ENCODE measurements at regions not wholly inside any gene's neighbourhood (a gene's known extent, or its start where the extent isn't known, plus 50 kb on each side); places are given as distances from the start of the nearest gene placed in this dataset.
"Not testable (repeated sequence)": the region's sequence is repeated elsewhere in the genome, so short reads cannot be mapped to it uniquely, and the experiment has no call there.

DNA sequence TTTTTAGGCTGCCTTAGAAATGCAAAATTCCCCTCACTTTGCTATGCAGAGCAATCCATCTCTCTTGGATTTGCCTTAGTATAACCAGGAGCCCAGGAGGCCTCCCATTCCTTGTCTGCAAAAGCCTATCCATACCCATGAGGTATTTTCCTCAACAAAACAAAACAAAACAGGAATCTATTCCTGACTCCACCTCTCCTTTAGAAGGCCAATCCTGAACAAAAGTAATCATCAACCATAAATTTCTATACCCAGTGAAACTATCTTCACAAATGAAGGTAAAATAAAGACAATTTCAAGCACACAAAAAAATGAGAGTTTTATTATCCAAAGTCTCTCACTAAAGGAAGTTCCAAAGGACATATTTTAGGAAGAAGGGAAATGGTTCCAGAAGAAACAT lies 365.7 kb downstream of the KCNRG start:
- no peak for DNase-seq (ENCODE audit: low read depth in 1 of 2, low spot score in 1 of 2)

DNA sequence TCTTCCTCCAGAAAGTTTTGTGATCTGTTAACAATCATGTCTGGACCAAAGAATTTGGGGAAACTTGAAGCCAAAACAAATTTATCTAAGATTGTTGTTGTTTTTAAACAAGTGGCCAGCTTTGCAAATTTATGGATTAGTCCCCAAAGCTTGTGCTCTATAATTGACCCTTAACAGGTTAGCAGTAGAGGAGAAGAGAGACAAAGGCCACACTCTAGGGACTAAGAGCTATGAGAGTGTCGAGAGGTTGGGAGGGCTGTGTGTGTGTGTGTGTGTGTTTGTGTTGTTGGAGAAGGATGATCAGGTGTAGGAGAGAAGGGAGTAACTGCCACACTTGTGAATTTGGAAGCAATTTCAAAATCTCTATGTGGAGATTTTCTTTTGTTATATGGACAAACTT lies 367.3 kb downstream of the KCNRG start:
- DNase-seq (ENCODE audit: low read depth in 1 of 2, low spot score in 1 of 2), result no peak

DNA sequence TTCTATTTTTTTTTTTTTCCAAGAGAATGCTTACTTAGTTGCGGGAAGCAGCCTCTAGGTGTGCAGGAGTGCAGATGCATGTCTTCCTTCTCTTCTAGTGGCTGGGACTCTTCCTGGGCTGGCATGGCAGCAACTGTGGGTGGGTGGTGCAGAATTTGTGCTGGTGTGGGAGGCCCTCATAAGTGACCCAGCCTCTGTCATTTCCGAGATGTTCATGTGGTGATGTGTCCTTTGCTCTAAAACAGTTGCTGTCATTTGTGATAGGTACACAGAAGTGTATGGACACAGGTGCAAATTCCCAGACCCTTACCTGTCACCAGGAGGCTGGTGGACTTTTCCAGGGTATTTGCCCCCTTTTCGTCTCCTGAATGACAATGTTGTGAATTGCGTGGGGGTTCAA lies 367.7 kb downstream of the KCNRG start:
- DNase-seq (ENCODE audit: low read depth in 1 of 2, low spot score in 1 of 2), result no peak

DNA sequence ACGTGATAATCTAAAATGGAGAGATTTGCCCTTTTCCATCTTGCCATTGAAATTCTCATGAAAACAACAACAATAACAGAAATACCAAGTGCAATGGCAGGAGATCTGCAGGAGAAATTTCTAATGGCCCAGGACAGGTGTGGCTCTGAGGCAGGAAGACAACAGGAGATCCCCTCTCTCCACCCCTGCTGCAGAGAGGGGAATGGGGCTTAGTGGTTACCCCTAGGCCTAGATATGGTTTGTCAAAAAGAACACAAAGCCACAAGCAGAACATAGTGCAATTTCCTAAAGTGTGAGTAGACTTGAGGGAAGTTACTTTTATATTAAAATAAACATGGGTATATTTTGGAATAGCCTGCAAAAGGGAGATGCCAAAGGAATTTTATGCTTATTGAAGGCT lies 369.5 kb downstream of the KCNRG start:
- DNase-seq (ENCODE audit: low read depth in 1 of 2, low spot score in 1 of 2), result no peak

DNA sequence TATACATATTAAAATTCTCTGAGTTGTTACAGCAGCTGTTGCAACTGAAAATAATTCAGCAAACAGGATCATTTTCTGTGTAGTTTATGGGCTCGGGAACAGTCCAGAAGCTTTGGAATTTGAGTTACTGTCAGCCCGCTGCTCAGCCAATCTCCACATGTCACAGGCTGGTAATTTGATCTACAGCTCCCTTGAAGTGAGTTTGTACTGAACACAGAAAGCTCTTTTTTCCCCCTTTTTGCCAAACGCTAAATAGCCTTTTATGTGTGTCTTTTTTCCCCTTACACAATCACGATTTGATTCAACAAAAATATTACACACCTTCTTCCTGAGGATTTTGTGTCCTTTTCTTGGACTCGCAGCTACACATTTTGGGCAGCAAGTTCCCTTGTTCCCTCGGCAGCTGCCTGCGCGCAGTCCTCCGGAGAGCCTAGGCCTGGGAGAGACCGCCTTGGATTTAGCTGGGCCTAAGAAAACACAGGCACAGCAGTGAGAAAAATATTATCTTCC lies 371.4 kb downstream of the KCNRG start:
- no peak for DNase-seq (ENCODE audit: low read depth in 1 of 2, low spot score in 1 of 2)

DNA sequence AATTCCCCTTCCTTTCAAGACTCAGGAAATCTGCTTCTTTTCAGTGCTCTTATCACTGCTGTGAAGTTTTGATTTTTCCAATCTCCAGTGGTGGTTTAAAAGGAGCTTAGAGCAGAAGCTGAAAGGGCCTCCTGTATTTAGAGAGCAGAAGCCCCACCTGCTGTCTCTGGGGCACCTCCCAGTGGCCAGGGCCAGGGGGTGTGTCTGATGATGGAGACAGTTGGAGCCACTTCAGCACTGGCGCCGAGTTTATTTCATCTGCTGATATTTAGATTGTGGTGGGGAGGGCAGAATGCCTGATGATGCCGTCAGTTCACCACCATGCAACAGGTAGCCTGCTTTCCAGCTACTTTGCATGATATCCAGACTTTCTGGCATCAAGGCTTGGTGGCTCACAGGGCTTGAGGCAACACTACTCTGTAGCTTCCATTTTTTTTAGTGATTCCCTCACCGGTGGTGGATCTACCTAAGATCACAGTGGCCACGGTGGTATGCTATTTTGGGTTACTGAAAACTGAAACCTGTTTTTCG lies 371.9 kb downstream of the KCNRG start:
- peak in 1 of 2 donors; percentile 15 for DNase-seq (ENCODE audit: low read depth in 1 of 2, low spot score in 1 of 2)

DNA sequence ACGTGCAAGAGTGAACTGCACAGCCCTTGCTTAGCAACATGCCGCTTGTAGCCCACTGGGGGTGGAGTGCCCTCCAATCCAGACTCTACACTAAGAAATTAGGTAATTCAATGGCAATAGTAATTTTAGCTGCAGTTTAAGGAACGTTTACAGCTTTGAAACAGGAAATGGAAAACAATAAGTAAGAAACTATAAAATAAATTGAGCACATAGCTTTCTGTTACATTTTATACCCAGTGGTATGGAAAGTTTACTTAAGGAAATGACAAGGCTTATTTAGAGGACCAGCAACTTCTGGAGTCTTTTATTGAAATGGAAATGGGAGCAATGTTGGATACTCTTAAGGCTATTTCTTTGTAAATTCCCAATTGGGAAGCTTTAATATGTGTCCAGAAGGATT lies 373.2 kb downstream of the KCNRG start:
- no peak for DNase-seq (ENCODE audit: low read depth in 1 of 2, low spot score in 1 of 2)

DNA sequence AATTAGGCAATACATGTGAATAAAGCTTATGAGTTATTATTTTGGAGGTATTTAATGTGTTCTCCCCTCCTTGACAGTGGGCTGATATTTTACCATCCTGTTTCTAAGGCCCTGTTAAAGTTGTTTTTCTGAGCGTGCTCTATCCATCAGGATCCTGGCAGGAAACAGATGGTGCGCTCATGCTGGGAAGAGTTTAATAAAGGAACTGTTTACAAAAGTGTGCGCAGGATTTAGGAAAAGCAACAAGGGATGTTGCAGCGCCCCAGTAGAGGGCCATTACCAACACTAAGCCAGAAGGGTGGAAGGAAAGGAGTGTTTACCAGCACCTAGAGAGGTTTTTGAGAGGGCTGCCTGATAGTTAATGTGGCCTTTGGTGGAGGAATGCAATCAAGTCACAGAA lies 374.5 kb downstream of the KCNRG start:
- DNase-seq (ENCODE audit: low read depth in 1 of 2, low spot score in 1 of 2), result no peak

DNA sequence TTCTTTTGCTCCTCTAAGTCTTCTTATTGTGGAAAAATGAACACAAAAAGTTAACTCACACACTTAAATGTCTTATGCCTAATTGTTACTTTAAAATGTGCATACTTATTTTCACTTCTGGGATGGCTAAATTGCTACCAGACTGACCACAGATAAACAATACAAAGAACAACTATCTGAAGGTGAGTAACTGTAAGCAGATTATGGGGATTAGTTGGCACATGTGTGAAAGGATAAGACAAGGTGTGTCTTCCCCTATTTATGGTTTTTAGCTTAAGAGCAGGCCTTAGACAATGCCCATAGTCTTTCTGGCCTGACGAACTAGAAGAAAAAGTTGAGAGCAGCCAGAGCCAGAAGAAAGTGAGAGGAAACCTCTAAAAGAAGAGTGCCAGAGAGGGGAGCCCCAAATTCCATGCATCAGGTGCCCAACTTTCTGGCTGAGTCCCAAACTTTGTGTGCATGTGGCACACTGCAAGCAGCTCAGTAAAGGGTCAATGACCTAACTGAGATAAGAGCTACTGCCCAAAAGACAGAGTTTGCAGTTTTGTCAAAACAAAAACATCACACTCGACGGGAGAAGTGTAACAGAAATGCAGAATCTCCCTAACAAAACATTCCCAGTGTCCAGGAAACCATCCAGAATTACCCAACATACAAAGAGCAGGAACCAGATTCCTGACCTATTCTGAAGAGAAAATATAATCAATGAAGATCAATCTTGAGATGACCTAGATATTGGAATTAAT lies 375.4 kb downstream of the KCNRG start:
- DNase-seq (ENCODE audit: low read depth in 1 of 2, low spot score in 1 of 2), result no peak

DNA sequence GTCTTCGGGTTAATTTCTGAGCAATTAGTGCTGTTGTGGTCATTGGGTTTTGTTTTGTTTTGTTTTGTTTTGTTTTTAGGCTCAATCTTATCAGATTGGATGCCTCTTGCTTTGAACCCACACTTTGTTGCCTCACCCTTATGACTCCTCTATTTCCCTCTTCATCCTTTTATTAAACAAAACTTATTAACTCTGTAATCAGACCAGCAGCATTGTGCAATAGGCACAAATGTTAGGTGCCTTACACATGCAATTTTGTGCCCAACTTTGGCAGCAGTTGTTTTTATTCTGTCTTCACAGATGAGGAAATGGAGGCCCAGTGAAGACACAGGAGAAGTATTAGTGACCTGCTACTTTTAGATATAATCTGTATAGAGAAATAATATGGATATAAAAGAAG lies 377.7 kb downstream of the KCNRG start:
- DNase-seq (ENCODE audit: low read depth in 1 of 2, low spot score in 1 of 2), result no peak

DNA sequence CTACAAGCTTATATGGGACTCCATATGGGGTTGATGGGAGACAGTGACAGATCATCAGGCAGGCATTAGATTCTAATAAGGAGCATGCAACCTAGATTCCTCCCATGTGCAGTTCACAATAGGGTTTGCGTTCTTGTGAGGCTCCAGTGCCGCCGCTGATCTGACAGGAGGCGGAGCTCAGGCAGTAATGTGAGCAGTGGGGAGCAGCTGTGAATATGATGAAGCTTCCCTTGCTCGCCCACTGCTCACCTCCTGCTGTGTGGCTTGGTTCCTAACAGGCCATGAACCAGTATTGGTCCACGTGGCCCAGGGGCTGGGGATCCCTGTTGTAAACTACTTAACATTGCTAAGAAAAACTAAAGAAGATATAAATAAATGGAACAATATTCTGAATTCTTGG lies 378.4 kb downstream of the KCNRG start:
- DNase-seq (ENCODE audit: low read depth in 1 of 2, low spot score in 1 of 2), result no peak

DNA sequence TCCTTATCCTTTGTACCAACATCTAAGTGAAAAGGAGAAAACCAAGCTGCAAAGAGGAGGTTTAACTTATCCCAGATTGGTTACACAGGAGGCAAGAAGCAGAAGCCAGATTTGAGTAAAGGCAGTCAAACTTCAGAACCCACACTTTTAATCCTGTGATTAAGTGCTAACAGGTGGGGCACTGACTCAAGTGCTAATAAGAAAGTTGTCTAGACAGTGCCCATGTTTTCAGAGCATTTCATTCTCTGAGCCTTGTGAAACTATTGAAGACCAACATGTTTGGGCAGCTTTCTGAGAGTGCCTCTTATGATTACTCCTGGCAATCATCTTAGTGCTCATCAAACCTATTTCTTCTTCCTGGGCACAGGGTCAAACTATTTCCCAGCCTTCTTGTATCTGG lies 380.8 kb downstream of the KCNRG start:
- no peak for DNase-seq (ENCODE audit: low read depth in 1 of 2, low spot score in 1 of 2)

DNA sequence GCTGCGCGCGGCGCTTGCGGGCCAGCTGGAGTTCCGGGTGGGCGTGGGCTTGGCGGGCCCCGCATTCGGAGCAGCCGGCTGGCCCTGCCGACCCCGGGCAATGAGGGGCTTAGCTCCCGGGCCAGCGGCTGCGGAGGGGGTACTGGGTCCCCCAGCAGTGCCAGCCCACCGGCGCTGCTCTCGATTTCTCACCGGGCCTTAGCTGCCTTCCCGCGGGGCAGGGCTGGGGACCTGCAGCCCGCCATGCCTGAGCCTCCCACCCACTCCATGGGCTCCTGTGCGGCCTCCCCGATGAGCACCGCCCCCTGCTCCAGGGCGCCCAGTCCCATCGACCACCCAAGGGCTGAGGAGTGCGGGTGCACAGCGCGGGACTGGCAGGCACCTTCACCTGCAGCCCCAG lies 381.4 kb downstream of the KCNRG start:
- not testable (repeated sequence) for DNase-seq (ENCODE audit: low read depth in 1 of 2, low spot score in 1 of 2)

DNA sequence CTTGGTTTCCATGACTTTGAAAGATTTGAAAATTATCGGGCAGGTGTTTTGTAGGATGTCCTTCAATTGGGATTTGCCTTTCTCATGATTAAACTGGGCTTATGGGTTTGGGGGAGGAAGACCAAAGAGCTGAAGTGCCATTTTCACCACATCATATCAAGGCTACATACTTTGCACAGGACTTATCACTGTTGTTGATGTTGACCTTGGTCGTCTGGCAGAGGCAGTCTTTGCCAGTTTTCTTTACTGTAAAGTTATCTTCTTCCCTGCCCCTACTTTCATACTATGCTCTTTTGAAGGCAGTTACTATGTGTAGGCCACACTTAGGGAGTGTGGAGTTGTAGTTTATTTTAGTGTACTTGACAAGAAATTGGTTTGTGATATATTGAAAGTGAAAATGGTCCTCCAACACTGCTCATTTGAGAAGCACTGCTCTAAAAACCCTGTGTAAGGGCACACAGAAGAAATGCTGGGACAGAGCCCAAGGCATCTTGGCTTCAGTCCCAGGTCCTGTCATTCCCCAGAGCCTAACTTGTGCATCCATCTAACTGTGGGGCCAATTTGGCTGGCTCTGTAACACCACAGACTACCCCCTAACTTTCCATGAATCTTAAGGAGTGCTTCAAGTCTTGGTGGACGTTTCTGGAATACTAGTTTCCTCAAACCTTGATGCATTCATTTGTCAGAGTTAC lies 384.9 kb downstream of the KCNRG start:
- no peak for DNase-seq (ENCODE audit: low read depth in 1 of 2, low spot score in 1 of 2)

DNA sequence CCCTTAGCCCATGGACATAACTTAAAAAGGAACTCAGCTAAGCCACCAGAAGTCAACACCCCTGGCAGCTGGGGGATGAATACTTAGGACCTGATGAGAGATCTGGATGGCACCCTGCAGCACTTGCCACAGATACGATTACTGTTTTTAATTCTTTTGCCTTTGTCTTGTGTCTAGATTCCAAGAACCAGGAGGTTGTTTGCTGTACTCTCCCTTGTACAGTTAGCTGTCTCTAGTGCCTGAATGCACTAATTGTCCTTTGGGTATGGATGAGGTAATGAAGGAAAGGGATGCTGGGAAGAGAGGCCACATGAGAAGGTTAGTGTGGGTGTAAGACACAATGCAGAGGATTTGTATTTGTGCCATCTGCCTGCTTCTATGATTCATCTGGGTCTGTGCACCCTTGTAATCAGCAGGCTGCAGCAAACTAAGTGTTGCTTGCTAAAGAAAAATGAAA lies 385.8 kb downstream of the KCNRG start:
- DNase-seq (ENCODE audit: low read depth in 1 of 2, low spot score in 1 of 2), result no peak

DNA sequence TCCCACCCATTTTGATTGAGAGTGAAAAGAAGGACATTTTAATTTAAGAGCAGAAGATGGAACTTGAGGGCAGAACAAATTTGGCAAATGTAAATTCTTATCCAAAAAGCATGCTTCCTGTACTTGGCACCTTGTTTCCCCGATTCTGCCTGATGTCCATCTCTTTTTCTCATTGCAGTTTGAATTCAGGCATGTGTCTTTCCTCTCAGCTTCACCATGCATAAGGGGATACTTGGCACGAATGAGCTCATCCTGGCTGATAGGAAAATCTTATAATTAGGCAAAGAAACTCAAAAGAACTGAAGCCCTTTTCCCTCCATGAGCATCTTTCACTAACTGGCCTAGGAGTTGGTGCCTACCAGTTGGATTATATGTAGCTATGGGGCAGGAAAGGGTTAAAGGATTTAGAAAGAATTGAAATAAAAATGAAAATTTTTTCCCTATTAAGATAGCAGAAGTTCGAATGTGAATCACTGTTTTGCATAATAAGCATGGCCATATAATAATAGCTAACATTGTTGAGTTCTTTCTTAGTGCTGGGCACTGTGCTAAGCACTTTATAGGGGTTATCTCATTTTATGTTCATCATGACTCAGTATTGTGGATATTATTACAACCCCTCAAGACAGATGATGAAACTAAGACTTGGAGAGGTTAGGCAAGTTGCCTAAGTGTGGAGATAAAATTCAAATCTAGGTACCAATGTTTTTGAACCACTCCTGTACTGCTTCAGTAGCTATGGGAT lies 386.6 kb downstream of the KCNRG start:
- DNase-seq (ENCODE audit: low read depth in 1 of 2, low spot score in 1 of 2), result no peak

DNA sequence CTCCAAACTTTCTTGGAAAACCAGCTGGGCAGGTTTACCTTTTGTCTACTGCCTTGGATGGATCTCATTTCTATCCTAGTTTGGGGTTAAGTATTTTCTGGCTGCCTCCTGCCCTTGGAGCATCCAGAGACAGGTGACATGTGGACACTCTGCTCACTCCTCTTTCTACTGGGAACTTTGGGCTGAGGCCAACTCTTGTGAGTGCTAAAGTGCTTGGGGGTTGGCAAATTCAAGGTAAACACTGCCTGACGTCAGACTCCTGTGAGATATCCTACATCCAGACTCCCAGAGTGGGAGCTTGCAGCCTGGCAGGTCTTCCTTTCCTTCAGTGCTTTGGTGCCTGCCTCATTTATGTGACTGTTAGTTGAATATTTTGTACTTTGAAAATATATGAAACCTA lies 388.1 kb downstream of the KCNRG start:
- DNase-seq (ENCODE audit: low read depth in 1 of 2, low spot score in 1 of 2), result no peak

DNA sequence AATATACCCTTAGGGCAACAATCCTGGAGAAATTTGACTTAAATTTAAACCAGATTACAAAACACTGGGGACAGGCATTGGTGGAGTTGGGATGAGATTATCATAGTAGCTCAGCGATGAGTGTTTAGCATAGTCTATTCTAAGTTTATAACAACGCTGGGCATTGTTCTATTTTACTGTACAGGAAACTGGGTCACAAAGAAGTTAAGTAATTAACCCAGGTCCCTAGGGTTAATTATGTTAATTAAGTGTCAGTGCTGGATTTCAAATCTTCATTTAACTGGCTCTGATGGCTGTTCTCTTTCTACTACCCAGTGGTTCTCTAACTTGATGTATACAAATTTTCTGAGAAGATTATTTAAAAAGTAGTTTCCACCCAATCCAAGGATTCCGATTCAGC lies 388.9 kb downstream of the KCNRG start:
- DNase-seq (ENCODE audit: low read depth in 1 of 2, low spot score in 1 of 2), result no peak

DNA sequence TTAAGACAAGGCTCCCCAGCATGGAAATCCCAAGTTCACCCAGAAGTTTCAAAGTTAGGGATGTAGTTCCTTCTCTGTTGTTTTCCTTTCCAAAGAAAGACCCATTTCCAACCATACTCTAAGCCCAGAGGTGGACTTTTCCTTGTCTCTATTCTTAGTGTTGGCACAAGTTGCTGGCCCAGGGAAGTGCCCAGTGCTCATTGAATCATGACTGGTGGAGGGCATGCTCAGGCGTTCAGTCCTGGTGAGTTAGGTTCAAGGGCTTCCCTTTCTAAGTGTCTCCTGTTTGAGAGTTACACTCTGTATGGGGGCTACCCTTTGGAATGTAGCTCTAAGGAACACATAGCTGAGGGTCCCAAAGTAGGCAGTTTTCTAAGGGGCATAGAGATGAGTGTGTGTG lies 389.5 kb downstream of the KCNRG start:
- DNase-seq (ENCODE audit: low read depth in 1 of 2, low spot score in 1 of 2), result no peak

DNA sequence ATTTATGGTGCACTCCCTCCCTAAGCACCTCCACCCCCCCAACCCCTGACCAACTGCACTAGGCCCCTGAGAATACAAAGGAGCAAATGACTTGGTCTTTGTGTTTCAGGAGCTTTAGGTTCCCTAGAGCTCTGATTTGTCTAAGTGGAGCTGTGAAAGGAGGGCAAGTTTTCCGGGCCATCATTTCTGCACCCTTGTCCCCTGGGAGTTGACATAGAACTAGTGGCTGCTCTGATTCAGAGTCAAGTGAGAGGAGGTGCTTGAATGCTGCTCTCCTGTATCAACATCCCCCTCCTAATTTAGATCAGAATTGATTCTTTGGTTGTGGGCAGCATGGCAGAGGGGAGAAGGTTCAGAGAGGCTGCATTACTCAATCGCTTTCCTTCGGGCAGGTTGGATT lies 391.6 kb downstream of the KCNRG start:
- DNase-seq (ENCODE audit: low read depth in 1 of 2, low spot score in 1 of 2), result no peak

DNA sequence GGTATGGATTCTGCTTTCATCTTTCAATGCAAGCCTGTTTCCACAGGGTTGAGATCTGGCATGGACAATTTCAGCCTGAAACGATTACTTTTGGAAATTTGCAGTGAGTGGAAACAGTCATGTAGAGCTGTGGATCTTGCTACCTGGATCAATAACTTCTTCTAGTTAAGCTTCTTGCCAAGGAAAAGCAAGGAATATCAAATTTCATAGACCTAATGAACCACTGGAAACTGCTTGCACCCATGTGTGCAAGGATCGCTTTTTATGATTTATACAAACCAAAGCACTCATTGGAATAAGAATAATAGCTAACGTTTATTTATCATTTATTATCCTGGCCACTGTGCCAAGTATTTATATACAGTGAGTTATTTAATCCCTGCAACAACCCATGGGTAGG lies 392.8 kb downstream of the KCNRG start:
- DNase-seq (ENCODE audit: low read depth in 1 of 2, low spot score in 1 of 2), result no peak

DNA sequence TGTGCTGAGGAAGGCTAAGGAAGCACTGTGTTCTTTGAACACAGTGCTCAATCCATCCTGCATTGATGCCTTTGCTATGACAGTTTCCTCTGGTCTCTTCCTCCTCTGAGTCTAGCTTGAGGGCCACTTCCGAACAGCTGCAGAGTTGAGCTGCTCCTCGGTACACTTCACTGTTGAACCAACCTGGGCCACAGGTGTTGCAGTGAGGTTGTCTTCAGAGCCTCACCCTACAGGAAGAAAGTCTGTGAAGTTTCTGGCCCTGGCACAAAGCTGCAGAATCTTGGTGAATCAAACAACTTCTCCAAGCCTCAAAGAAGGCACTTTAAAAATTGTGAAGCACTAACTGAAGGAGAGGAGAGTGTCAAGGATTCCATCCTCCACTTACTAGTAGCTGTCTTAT lies 394.0 kb downstream of the KCNRG start:
- no peak for DNase-seq (ENCODE audit: low read depth in 1 of 2, low spot score in 1 of 2)
